Neural cell (in vitro differentiated cells): ENCODE measurements at regions not wholly inside any gene's neighbourhood (a gene's known extent, or its start where the extent isn't known, plus 50 kb on each side); places are given as distances from the start of the nearest gene placed in this dataset.

Experiments
- H2AFZ ChIP-seq: fragments of 200-600, 300-800 bp; sonication (generic), shearing (Covaris generic); 2 replicates; pipeline ENCODE4 v1.6.0; 2014; ENCODE audit warnings: low read depth, mild to moderate bottlenecking, antibody characterized with exemption, low read length, moderate library complexity
- H3F3A ChIP-seq: fragments of 200-600 bp; shearing (Covaris generic); 2 replicates; pipeline ENCODE4 v1.6.1; 2016; ENCODE audit warnings: mild to moderate bottlenecking, moderate library complexity, mixed read lengths, antibody characterized with exemption, low read length; ENCODE audit not compliant: insufficient read depth, poor library complexity, severe bottlenecking
- H3K27ac ChIP-seq: fragments of 200-600, 300-800 bp; sonication (generic), shearing (Covaris generic); 2 replicates; pipeline ENCODE4 v1.5.1; 2014; ENCODE audit warnings: mild to moderate bottlenecking, low read length, moderate library complexity
- H3K27me3 ChIP-seq: fragments of 300-800, 200-600 bp; sonication (generic), shearing (Covaris generic); 2 replicates; pipeline ENCODE4 v1.6.0; 2014; ENCODE audit warnings: mild to moderate bottlenecking, low read depth, low read length, moderate library complexity; ENCODE audit not compliant: insufficient read depth
- H3K36me3 ChIP-seq: fragments of 300-800, 200-600 bp; sonication (generic), shearing (Covaris generic); 2 replicates; pipeline ENCODE4 v1.5.1; 2014; ENCODE audit warnings: mild to moderate bottlenecking, antibody characterized with exemption, low read length, moderate library complexity; ENCODE audit not compliant: insufficient read depth
- H3K4me2 ChIP-seq: fragments of 300-800, 200-600 bp; sonication (generic), shearing (Covaris generic); 2 replicates; pipeline ENCODE4 v1.6.0; 2014; ENCODE audit warnings: mild to moderate bottlenecking, low read length
- H3K4me3 ChIP-seq: fragments of 300-800, 200-600 bp; sonication (generic), shearing (Covaris generic); 2 replicates; pipeline ENCODE4 v1.5.1; 2014; ENCODE audit warnings: mild to moderate bottlenecking, low read length, moderate library complexity
- H3K79me2 ChIP-seq: fragments of 200-600 bp; shearing (Covaris generic); replicated peaks from 2 replicates; pipeline ENCODE4 v1.6.0; 2014; ENCODE audit warnings: mild to moderate bottlenecking, low read length, moderate library complexity; ENCODE audit not compliant: insufficient read depth
- H3K9ac ChIP-seq: fragments of 300-800, 200-600 bp; sonication (generic), shearing (Covaris generic); 2 replicates; pipeline ENCODE4 v1.6.1; 2016; ENCODE audit warnings: mild to moderate bottlenecking, low read length, mixed read lengths
- H3K9me2 ChIP-seq: fragments of 200-600 bp; shearing (Covaris generic); 2 replicates; pipeline ENCODE4 v1.6.1; 2016; ENCODE audit warnings: mild to moderate bottlenecking, low read length, mixed read lengths; ENCODE audit not compliant: insufficient read depth
- H3K9me3 ChIP-seq: fragments of 200-600, 300-800 bp; sonication (generic), shearing (Covaris generic); 2 replicates; pipeline ENCODE4 v1.6.1; 2016; ENCODE audit warnings: mild to moderate bottlenecking, mixed run types, low read length, moderate library complexity, mixed read lengths
- H4K20me1 ChIP-seq: fragments of 200-600 bp; shearing (Covaris generic); 2 replicates; pipeline ENCODE4 v1.6.1; 2016; ENCODE audit warnings: mild to moderate bottlenecking, mixed run types; ENCODE audit not compliant: insufficient read depth
- EP300 ChIP-seq: fragments of 450-650 bp; conservative IDR thresholded peaks from 2 replicates; pipeline ENCODE4 v1.6.1; 2014; ENCODE audit warnings: antibody characterized with exemption, mild to moderate bottlenecking, moderate library complexity; ENCODE audit not compliant: poor library complexity, severe bottlenecking
- EZH2 ChIP-seq: fragments of 200-600, 300-800 bp; shearing (Covaris generic), sonication (generic); IDR thresholded peaks from 2 replicates; pipeline ENCODE4 v1.6.1; 2014; ENCODE audit warnings: antibody characterized with exemption, low read length, borderline replicate concordance, mild to moderate bottlenecking; ENCODE audit not compliant: insufficient read depth, poor library complexity, severe bottlenecking
- MXI1 ChIP-seq: fragments of 450-650 bp; conservative IDR thresholded peaks from 2 replicates; pipeline ENCODE4 v1.6.1; 2014; ENCODE audit warnings: antibody characterized with exemption, mild to moderate bottlenecking; ENCODE audit not compliant: poor library complexity, severe bottlenecking
- POLR2AphosphoS5 ChIP-seq: IDR thresholded peaks from 2 replicates; pipeline ENCODE4 v1.6.1; 2012
- RAD21 ChIP-seq: fragments of 450-650 bp; conservative IDR thresholded peaks from 2 replicates; pipeline ENCODE4 v1.6.1; 2014; ENCODE audit warnings: antibody characterized with exemption, mild to moderate bottlenecking, moderate library complexity
- SMC3 ChIP-seq: fragments of 450-650 bp; conservative IDR thresholded peaks from 2 replicates; pipeline ENCODE4 v1.6.1; 2014; ENCODE audit warnings: antibody characterized with exemption, mild to moderate bottlenecking, moderate library complexity; ENCODE audit not compliant: poor library complexity
- TAF1 ChIP-seq: IDR thresholded peaks from 2 replicates; pipeline ENCODE4 v1.6.1; 2012; ENCODE audit warnings: low read depth
- TF ChIP-seq, protein P1 (sequence below): IDR thresholded peaks from 2 replicates; pipeline ENCODE4 v1.6.1; 2012; ENCODE audit warnings: borderline replicate concordance
- TF ChIP-seq, protein P2 (sequence below): fragments of 450-650 bp; IDR thresholded peaks from 2 replicates; pipeline ENCODE4 v1.5.1; 2014; ENCODE audit warnings: antibody characterized with exemption, mild to moderate bottlenecking, moderate library complexity; ENCODE audit not compliant: poor library complexity, severe bottlenecking

DNA sequence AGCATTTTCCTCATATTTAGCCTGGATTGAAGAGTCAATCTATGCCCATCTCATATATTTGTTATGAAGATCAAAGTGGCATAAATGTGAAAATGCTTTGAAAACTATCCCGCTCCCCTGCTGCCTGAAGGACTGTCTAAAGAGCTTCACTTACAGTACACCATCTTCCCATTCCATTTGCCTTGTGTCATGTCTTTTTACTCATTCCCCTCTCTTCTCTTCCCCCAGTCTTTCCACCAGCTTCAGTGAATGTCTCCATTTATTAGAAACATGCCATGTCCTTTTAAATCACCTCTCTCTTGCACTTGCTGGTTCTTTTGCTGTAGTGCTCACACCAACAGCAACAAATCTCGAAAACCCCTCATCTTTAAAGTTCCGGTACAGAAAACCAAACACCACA lies 192.7 kb upstream of the SGCD start:
- Histone ChIP-seq H3K9me2 (no peaks in the 10 kb centered on the region), H3K79me2 (no peaks in the 10 kb centered on the region), H3K9me3 (no peaks in the 10 kb centered on the region), H2AFZ (no peak overlapping the region), H3K4me2 (no peak overlapping the region), H3K4me3 (no peak overlapping the region), H3K36me3 (no peaks in the 10 kb centered on the region), H4K20me1 (no peaks in the 10 kb centered on the region), H3F3A (no peaks in the 10 kb centered on the region), H3K27ac (no peak overlapping the region), H3K27me3 (no peaks in the 10 kb centered on the region), H3K9ac (no peak overlapping the region)
- no peak for TF ChIP-seq POLR2AphosphoS5
- no peak for TF ChIP-seq SMC3
- no peak for TF ChIP-seq RAD21
- TF ChIP-seq, protein P1, sequence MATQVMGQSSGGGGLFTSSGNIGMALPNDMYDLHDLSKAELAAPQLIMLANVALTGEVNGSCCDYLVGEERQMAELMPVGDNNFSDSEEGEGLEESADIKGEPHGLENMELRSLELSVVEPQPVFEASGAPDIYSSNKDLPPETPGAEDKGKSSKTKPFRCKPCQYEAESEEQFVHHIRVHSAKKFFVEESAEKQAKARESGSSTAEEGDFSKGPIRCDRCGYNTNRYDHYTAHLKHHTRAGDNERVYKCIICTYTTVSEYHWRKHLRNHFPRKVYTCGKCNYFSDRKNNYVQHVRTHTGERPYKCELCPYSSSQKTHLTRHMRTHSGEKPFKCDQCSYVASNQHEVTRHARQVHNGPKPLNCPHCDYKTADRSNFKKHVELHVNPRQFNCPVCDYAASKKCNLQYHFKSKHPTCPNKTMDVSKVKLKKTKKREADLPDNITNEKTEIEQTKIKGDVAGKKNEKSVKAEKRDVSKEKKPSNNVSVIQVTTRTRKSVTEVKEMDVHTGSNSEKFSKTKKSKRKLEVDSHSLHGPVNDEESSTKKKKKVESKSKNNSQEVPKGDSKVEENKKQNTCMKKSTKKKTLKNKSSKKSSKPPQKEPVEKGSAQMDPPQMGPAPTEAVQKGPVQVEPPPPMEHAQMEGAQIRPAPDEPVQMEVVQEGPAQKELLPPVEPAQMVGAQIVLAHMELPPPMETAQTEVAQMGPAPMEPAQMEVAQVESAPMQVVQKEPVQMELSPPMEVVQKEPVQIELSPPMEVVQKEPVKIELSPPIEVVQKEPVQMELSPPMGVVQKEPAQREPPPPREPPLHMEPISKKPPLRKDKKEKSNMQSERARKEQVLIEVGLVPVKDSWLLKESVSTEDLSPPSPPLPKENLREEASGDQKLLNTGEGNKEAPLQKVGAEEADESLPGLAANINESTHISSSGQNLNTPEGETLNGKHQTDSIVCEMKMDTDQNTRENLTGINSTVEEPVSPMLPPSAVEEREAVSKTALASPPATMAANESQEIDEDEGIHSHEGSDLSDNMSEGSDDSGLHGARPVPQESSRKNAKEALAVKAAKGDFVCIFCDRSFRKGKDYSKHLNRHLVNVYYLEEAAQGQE: no peak

DNA sequence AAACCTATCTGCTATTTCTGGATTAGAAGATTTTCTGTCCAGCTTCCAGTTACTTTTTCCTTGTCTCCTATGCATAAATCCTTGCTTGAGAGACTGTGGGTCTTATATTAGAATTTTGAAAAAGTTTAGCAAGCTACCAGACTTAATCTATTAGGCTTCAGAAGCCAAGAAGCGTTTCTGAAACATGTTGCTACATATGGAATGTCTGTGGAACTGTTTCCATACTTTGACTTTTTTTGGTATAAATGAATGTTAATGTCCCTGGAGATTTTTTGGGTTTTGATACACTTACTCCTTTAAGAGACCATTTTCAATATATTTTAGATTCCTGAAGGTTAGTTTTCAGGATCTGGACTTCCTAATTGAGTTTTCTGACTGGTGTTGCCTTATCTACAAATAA lies 191.4 kb upstream of the SGCD start:
- no peaks in the 10 kb centered on the region for H3K36me3 ChIP-seq
- H3F3A ChIP-seq: no peaks in the 10 kb centered on the region
- no peak overlapping the region for H3K27ac ChIP-seq
- H3K4me3 ChIP-seq: no peak overlapping the region
- TF ChIP-seq, protein P2, sequence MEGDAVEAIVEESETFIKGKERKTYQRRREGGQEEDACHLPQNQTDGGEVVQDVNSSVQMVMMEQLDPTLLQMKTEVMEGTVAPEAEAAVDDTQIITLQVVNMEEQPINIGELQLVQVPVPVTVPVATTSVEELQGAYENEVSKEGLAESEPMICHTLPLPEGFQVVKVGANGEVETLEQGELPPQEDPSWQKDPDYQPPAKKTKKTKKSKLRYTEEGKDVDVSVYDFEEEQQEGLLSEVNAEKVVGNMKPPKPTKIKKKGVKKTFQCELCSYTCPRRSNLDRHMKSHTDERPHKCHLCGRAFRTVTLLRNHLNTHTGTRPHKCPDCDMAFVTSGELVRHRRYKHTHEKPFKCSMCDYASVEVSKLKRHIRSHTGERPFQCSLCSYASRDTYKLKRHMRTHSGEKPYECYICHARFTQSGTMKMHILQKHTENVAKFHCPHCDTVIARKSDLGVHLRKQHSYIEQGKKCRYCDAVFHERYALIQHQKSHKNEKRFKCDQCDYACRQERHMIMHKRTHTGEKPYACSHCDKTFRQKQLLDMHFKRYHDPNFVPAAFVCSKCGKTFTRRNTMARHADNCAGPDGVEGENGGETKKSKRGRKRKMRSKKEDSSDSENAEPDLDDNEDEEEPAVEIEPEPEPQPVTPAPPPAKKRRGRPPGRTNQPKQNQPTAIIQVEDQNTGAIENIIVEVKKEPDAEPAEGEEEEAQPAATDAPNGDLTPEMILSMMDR: no peak
- TF ChIP-seq EZH2 (no peak), TAF1 (no peak), MXI1 (no peak), EP300 (no peak), POLR2AphosphoS5 (no peak), SMC3 (no peak), RAD21 (no peak)
- TF ChIP-seq, protein P1: no peak
- no peaks in the 10 kb centered on the region for H4K20me1 ChIP-seq
- H3K79me2 ChIP-seq: no peaks in the 10 kb centered on the region
- no peak overlapping the region for H3K9ac ChIP-seq
- H3K4me2 ChIP-seq: no peak overlapping the region
- H3K27me3 ChIP-seq: no peaks in the 10 kb centered on the region
- no peak overlapping the region for H2AFZ ChIP-seq
- H3K9me3 ChIP-seq: no peaks in the 10 kb centered on the region
- H3K9me2 ChIP-seq: no peaks in the 10 kb centered on the region
